Hindlimb muscle (tissue), 1 donor: ENCODE measurements at regions not wholly inside any gene's neighbourhood (a gene's known extent, or its start where the extent isn't known, plus 50 kb on each side); places are given as distances from the start of the nearest gene placed in this dataset.

ENCODE experiments used
- DNase-seq: peaks from one replicate; pipeline ENCODE4 v3.0.0-alpha.2; 2013

DNA sequence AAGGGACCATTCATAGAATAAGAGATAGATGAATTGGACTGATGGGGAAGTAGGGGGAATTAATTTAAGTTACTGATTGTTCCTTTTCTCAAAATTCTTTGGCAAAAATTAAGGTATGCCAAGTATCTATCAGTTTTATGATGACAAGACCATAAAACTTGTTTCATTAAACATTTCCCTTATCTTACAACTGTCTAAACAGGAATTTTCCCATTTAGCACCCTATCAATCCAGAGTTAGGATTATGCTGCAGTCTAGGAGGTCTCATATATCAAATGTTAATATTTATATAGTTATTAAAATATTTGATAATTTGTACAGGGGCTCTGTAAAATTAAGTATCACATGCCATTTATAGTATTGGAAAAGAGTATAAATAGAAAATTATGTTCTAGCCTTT is 51.5 kb upstream of the ARID1B start:
- no peak for DNase-seq

DNA sequence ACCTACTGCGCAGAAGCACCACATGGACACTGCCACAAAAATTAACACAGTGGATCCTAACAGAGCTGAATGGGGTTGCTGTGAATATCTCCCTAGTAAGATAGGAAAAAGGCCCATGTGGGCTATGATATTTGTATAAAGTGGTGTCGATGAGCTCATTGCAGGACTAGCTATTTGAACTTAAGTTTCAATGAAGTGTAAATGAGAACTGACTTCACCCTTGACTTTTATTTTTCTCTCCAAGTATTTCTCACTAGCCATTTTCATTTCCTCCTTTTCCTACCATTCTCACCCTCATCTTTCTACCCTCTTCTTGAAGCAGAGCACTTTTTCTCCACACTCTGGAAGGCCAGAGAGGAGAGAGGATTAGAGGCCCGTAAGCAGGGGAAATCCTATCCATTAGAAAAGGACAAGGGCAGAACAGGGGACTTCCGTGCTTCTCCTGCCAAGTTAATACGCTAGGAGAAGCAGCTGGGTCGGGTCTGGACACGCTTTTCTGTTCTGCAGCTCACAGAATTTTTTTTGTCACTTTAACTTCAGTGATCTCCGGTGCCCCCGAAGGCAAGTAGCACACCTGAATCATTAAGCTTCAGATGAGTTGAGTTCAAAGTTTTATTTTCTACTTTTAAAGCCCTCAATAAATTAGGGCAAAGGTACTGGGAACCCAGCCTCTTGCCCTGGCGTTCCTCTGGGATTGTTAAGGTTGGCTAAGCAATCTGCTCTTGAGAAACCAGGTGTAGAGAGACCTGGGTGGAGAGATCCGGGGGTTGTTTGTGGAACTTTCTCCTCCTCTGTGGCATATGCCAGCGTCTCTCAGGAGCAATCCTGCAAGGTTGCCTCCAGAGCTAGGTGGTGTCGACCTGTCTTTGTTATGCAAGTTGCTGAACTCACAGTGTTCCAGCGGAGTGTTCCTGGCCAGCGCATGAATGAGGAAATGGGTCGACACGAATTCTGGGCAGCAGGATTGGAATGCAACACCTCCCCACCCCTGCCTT is 56.2 kb upstream of the ARID1B start:
- peak; percentile 50 for DNase-seq

DNA sequence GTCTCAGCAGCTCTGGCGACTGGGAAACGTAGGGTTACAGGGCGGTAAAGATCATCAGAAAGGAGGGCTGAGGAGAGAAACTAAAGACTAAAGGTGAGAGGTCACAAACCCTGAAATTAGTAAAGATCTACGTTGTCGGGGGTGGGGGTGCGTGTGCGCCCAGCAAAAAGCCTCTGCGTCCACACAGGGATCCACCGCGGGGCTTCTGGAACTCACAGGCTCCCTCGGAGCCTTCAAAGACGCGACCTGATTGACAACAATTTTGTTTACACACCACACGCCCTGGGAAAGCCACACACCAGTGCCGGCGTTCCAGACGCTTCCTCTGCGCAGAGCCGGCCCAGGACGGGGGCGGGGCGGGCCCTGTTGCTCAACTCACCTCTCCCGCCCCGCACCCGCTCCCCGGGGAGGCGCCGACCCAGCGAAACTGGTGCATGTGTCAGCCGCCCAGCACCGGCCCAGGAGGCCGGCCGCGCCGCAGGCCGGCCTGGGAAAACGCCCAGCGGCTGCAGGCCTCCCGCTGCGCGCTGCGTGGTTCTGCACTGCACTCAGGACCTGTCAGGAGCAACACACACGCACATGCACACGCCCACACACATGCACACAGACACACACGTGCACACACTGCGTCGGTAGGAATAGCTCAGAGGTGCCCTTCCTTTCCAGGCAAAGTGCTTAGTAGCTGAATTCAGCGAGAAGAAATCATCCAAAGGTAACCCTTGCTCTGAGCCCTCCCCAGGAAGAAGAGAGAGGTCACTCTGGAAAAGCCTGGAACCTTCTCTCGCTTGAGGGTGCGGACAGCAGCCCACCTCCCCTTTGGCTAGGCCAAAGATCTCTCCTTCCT is 57.2 kb upstream of the ARID1B start:
- peak; percentile 75 for DNase-seq

DNA sequence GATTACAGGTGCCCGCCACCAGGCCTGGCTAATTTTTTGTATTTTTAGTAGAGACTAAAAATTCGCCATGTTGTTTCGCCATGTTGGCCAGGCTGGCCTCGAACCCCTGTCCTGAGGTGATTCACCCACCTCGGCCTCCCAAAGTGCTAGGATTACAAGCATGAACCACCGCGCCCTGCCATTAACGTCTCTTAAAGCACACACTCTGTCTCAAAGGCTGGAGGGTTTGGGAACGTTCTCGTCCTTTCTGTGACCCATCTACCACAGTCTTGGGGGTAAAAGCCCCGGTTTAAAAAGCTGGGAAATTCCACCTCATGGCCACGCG is 57.8 kb upstream of the ARID1B start:
- DNase-seq, result no peak

DNA sequence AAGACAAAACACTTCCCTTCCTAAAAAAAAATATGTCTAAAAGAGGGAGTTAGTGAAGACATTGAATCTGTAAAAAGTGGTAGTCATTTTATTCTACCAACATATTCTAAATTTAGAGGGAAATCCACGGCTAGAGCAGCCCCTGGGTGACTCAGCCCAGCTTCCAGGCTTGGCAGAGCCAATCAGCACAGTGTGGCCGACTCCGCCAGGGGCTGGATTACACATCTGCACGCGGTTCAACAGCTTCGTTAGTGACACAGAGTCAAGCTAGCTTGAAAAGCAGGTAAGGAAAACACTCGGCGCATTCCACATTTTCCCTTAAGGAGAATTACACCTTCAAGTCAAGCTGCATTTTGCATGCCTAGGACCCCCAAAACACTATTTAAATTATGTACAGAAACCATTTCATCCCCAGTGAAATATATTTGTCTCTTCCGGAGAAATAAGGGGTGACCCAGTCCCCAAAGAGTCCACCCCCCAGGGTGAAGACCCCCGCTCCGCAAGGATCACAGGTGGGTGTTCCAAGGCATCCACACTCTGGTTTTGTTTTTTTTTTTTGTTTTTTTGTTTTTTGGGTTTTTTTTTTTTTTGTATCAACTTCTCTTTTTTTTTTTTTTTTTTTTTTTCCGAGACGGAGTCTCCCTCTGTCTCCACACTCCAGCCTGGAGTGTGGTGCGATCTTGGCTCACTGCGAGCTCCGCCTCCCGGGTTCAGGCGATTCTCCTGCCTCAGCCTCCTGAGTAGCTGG is 58.4 kb upstream of the ARID1B start:
- DNase-seq, result no peak

DNA sequence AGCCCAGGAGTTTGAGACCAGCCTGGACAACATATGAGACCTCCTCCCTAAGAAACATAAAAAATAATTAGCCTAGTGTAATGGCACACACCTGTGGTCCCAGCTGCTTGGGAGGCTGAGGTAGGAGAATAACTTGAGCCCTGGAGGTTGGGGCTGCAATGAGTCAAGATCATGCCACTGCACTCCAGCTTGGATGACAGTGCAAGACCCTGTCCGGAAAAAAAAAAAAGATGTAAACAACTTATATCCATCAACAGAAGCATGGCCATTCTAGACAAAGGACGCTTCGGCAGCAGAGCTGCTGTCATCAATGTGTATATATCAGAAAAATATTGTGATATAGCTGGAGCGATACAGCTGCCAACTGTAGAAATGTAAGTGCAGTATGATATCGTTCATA is 59.6 kb upstream of the ARID1B start:
- DNase-seq, result no peak

DNA sequence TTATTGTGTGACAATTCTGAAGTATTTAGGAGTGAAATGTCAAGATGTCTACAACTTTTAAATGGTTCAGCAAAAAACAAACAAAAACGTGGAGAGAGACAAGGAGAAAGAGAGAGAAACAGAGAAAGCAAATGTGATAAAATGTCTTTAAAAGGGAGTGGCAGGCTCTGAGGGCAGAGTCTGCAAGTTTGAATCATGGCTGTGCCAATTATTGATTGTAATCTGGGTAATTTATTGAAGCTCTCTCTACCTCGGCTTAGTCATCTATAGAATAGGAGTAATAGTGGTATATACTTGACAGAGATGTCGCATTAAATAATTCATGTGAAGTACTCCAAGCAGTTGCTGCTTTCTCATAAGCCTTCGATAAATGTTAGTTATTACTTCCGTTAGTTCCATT is 61.3 kb upstream of the ARID1B start:
- DNase-seq, result no peak

DNA sequence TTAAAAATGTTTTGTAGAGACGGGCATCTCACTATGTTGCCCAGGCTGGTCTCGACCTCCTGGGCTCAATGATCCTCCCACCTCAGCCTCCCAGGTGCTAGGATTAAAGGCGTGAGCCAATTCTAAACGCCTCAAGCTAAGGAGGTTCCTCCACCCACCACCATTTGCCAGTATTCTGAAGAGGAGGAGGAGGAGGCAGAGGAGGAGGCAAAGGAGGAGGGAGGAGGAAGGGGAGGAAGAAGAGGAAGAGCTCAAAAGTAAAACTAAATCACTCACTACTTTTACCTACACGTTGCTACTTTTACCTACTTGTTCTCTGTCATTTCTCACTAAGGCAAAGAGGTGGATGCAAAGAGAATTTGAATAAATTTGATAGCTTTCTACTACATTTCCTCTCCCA is 63.6 kb upstream of the ARID1B start:
- DNase-seq, result no peak

DNA sequence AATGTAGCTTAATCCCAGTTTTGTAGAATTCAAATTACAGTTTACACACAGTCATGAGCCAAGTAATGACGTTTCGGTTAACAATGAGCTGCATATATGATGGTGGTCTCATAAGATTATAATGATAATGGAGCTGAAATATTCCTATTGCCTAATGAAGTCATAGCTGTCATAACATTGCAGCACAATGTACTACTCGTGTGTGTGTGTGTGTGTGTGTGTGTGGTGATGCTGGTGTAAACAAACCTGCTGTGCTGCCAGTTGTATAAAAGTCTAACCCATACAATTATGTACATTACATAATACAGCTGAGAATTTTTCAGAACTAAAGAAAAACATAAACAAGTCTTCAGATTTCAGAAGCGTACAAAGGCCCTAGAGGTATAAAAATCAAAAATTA is 66.7 kb upstream of the ARID1B start:
- no peak for DNase-seq

DNA sequence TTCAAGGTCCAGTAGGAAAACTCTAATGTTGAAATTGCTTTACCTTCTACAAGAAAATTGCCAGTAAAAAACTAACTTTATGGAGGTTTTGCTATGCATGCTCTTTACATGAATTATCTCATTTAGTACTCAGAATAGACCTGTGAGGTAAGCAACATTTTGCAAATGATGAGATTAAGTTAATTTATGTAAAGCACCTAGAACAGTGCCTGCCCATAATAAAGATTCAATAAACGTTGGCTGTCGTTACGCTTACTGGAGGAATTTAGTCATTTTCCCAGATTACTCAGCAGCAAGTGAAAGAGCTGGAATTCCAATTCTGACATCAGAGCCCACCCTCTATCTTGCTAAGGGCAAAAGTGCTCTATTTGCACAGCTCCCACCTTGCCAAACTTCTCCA is 69.4 kb upstream of the ARID1B start:
- no peak for DNase-seq

DNA sequence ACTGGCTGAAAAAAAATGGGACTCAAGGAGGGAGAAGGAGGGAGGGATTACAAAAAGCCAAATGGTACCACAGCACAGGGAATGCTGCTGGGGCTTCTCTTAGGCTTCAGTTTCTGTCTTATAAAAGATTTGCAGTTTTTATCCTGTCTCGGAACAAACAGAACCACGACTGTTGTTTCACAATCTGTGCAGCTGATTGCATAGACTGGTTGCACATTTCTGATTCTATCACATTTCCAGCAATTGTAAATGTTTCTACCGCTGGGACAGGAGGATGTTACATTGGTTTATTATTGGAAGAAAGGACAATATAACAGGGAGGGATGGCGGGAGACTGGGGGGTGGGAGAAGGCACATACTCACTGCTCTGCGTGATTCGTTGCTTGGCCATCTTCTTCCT is 73.5 kb upstream of the ARID1B start:
- no peak for DNase-seq

DNA sequence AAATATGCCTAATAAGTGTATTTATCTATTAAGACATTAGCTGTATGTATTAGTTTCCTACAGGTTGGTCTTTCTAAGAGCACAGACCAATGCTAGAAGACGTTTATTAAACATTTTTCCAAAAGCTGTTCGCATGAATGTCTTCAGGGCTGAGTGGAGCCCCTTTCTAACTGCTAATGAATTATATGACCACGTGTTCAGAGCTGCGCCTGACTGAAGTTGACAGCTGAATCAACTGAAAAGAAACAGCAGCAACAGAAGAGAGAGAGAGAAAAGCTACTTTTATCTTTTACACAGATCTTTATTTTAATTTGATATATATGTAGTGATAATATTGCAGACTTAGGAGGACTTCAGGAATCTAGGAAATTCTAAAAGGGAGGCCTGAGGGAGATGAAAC is 75.2 kb upstream of the ARID1B start:
- DNase-seq, result no peak

DNA sequence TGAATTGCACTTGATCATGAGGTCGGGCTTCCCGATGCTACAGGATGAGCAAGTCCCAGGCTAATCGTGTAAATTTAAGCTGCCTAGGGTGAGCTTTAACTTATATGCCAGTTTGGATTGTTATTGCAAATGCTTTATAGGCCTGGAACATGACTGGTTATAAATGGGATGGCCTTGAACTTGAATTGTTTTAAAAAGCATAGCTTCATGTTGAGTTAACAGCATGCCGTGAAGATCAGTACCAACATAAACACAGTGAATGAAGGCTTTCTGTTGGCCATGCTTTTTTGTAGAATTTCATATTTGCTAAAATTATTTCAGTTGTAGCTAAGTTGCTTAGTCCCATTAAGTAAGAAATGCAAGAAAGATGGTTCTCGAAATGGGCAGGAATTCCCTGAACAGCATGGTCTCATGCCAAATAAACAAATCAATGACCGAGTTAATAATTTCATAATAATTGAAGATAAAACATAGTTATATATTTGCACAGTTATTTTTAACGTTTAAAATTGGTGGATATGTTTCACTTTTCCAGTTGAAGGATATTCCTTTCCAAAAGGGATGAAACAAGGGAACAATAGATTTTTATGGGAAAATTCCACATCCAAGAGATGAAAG is 76.6 kb upstream of the ARID1B start:
- no peak for DNase-seq

DNA sequence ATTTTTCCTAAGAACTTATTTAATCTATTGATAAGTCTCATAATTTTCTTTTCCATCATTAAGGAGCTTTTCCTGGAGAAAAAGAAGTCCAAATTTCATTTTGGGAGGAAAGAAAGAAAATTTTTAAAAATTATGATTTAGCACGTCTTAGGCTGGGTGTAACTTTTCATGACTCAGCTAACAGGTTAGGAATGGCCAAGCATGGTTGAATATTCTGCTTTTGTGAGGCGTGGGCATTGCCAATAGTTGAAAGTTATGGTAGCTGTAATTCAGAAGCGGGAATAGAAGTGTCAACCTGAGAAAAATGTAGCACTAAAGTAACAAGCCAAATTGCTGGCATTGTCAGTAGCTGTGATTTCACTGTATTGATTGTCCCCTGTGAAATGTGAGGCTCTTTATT is 77.2 kb upstream of the ARID1B start:
- DNase-seq, result no peak

DNA sequence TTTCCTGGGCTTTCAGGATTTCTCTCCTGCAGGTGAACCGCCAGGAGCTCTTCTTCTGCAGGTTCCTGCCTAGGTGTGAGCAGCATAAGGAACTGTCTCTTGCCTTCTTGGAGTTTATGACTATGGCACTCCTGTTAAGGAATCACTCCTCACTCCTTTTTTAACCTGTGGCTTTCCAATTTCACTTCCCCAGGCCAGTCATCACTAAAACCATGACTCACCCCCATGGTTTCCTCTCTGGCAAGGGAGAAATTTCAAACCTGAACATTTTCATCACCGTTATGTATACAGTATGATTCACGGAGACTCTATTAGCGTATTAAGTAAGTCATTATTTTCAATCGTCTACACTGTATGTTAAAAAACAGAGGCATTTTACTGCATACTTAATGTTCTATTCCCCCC is 78.2 kb upstream of the ARID1B start:
- no peak for DNase-seq

DNA sequence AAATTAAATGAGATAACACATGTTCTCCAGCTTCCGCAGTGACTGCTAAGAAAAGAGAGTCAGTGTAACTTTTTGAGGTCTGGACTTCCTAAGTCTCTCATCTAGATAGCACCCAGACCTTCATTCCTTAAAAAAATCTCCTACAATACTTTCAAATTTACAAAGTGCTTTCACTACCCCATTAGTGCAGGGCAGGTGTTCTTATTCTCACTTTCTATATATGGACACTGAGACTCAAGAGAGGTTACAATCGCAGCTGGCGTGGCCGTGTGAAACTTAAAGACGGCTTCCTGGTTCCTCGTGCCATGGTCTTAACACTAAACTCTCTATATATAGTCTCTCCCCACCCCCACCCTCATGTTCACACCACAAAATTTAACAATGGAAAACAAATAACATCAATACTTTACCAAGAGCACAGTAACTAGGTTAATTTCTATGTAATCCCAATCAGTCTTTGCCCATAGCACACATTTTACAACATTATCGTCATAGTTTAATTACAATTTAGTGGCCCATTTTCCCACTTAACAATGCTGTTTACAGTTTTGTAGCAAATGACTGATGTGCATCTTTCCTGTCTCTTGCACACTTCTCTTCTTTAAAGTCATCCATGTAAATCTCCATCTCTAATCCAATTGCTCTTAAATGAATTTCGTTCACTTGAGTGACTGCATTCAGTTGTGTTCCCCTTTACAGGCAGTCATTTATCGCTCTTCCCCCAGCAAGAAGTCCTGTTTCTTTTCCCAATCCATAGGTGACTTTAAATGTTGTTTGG is 78.8 kb upstream of the ARID1B start:
- no peak for DNase-seq

DNA sequence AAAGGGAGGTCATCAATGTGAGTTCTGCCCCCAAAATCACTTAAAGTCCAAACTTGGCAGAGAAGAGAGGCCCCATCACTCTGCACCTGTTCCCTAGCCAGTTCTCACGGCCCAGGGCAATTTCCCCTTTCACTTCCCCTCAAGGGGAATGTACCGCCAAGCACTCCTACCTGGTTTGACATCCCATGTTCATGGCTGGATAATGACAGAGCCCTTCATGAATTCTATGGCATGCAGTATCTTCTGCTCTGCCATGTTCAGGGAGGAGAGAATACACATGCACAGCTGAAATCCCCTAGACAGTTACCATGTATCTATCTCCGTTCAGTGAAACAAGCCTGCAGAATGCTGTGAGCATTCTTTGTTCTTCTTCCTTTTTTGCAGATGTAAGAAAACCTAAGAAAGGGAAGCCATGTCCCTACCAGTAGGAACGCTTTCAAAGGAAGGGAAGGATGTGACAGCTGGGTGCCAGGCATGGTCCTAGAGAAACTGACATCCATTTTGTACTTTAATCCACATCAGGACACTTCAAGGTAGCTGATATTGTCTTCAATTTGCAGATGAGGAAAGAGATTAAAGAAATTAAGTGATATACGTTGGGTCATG is 79.8 kb upstream of the ARID1B start:
- no peak for DNase-seq

DNA sequence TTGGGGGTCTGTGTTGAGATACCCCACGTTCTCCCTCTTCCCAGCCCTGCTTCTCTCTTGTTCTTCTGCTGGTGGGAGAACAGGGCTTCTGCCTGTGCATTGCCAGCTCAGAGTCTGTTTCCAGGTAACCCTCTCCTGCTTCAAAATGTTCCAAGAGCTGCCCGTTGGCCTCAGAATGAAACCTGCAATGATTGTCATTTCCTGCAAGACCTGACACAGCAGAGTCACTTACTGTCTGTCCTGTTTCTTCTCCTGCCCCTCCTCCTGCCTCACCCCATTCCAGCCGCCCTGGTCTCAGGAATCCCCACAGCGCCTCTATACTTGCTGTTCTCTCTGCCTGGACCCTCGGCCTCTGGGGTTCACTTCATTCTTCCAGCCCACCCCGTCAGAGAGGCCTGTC is 81.4 kb upstream of the ARID1B start:
- no peak for DNase-seq

DNA sequence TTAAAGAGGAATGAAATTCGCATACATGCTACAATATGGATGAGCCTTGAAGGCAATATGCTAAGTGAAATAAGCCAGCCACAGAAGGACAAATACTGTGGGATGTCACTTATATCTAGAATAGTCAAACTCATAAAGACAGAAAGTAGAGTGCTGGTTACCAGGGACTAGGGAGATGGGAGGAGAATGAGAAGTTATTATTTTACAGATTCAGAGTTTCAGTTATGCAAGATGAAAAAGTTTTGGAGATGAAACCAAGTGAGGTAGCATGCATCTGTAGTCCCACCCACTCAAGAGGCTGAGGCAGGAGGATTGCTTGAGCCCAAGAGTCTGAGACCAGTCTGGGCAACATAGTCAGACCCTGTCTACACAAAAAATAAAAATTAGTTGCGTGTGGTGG is 82.5 kb upstream of the ARID1B start:
- DNase-seq, result no peak

DNA sequence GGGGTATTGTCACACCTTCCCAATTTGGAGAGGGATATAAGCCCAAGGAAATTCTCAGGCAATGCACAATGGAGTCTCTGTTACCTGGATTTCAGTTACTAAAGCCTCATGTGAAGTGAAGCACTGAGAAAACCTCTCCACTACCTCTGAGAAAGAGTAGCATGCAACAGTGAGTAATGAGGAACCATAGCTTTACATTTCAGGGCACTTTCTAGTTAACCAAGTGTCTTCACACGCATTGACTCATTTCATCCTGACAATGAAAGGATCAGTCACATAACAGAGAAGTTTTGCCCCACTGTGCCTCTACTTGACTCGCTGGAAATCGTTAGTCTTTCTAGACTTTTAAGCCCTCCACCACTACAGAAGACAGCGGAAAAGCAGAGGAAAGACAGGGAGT is 86.2 kb upstream of the ARID1B start:
- DNase-seq, result no peak

DNA sequence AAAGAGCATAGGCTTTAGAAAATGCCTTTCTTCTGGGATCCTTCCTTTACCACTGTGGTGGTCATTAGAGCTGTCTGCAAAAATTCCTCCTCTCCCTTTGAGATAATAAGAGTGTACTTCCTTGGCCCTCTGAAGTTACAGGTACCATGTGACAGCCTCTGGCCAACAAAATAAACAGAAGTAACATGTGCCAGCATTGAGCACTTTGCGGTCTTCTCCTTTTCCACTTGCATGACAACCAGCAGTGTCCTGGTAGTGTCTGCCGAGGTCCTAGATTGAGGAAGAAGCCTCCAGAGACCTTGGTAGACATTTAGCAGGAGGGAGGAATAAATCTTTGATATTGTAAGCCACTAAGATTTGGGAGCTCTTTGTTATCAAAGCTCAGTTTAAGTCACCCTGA is 87.5 kb upstream of the ARID1B start:
- peak; percentile 26 for DNase-seq

DNA sequence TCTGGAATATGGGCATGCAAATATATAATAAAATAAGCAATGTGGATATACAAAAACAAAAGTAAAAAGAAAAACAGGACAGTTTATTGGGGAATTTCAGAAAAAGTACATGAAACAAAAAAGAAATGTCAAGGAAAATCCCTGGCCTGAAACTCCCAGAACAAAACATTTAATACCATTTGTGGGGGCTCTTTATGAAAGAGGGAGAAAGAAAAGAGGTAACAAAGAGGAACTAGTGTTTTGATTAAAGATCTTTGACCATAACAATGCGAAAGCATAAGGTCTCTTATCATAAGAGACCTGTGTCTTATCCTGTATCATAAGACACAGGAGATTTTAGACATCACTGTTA is 88.6 kb upstream of the ARID1B start:
- no peak for DNase-seq
